Tibial artery (tissue), 4 donors: ENCODE measurements at regions not wholly inside any gene's neighbourhood (a gene's known extent, or its start where the extent isn't known, plus 50 kb on each side); places are given as distances from the start of the nearest gene placed in this dataset.

ENCODE experiments used
- DNase-seq, 2 donors: peaks; one replicate each; pipeline ENCODE4 v3.0.0-alpha.2; 2019
- H3K27ac ChIP-seq, 2 donors: fragments of 200-600 bp; sonication (generic) in 1 of 2; 1 replicate in 1 of 2; 2 replicates in 1 of 2; pipeline ENCODE4 v1.5.1; 2018 to 2019; ENCODE audit warnings: mild to moderate bottlenecking in 1 of 2
- H3K27me3 ChIP-seq, 2 donors: fragments of 200-600 bp; sonication (generic) in 1 of 2; one replicate each; pipeline versions ENCODE4 v1.5.1 to v1.6.0; 2016 to 2019
- H3K36me3 ChIP-seq, 3 donors: fragments of 200-600 bp; sonication (generic) in 2 of 3; one replicate each; pipeline ENCODE4 v1.5.1; 2016 to 2019; ENCODE audit warnings: mild to moderate bottlenecking in 2 of 3
- H3K4me1 ChIP-seq, 4 donors: fragments of 200-600 bp; sonication (generic) in 2 of 4; 1 replicate in 3 of 4; 2 replicates in 1 of 4; pipeline ENCODE4 v1.5.1; 2016 to 2019
- H3K4me3 ChIP-seq, 2 donors: fragments of 200-600 bp; sonication (generic) in 1 of 2; 1 replicate in 1 of 2; 2 replicates in 1 of 2; pipeline ENCODE4 v1.5.1; 2018 to 2019; ENCODE audit warnings: mild to moderate bottlenecking in 2 of 2
- H3K9me3 ChIP-seq, 3 donors: fragments of 200-600 bp; sonication (generic) in 1 of 3; one replicate each; pipeline ENCODE4 v1.5.1; 2016 to 2019
- intact Hi-C: fragments of 100-400 bp; cut with DNase I; formaldehyde crosslinking; loops from one replicate; pipeline ENCODE4 v1.15.0; 2023; ENCODE audit warnings: low total_unique reads
- TF ChIP-seq, protein P1 (sequence below), 2 experiments: fragments of 200-600 bp in 1 of 2; fragments of 450-650 bp in 1 of 2; IDR thresholded peaks; one replicate each; pipeline ENCODE4 v1.5.1; 2017 to 2019; ENCODE audit warnings: antibody characterized with exemption in 2 of 2, mild to moderate bottlenecking in 1 of 2, moderate library complexity in 1 of 2

- H3K9me3 ChIP-seq: no peaks in the 10 kb centered on the region
- intact Hi-C loops: no loop called here
- no peaks in the 10 kb centered on the region for H3K4me1 ChIP-seq
- H3K36me3 ChIP-seq: no peaks in the 10 kb centered on the region
- H3K27me3 ChIP-seq: no peaks in the 10 kb centered on the region
- no peak for DNase-seq
- H3K27ac ChIP-seq: no peak overlapping the region
- no peak overlapping the region for H3K4me3 ChIP-seq
- TF ChIP-seq, protein P1, sequence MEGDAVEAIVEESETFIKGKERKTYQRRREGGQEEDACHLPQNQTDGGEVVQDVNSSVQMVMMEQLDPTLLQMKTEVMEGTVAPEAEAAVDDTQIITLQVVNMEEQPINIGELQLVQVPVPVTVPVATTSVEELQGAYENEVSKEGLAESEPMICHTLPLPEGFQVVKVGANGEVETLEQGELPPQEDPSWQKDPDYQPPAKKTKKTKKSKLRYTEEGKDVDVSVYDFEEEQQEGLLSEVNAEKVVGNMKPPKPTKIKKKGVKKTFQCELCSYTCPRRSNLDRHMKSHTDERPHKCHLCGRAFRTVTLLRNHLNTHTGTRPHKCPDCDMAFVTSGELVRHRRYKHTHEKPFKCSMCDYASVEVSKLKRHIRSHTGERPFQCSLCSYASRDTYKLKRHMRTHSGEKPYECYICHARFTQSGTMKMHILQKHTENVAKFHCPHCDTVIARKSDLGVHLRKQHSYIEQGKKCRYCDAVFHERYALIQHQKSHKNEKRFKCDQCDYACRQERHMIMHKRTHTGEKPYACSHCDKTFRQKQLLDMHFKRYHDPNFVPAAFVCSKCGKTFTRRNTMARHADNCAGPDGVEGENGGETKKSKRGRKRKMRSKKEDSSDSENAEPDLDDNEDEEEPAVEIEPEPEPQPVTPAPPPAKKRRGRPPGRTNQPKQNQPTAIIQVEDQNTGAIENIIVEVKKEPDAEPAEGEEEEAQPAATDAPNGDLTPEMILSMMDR (IDR thresholded peaks at IDR 0.05): no peak
Observed at GRCh38 chr1:102050556-102050955, 53.8 kb upstream of the OLFM3 start.

GRCh38 chr1:102047724-102048123 is 51.0 kb upstream of the OLFM3 start:
- no peak overlapping the region for H3K27ac ChIP-seq
- H3K27me3 ChIP-seq: no peaks in the 10 kb centered on the region
- no peaks in the 10 kb centered on the region for H3K4me1 ChIP-seq
- H3K4me3 ChIP-seq: no peak overlapping the region
- H3K9me3 ChIP-seq: no peaks in the 10 kb centered on the region
- TF ChIP-seq, protein P1 (IDR thresholded peaks at IDR 0.05): no peak
- DNase-seq: no peak
- H3K36me3 ChIP-seq: no peaks in the 10 kb centered on the region
- intact Hi-C loops: no loop called here
